Chondrocyte (in vitro differentiated cells): ENCODE measurements at regions not wholly inside any gene's neighbourhood (a gene's known extent, or its start where the extent isn't known, plus 50 kb on each side); places are given as distances from the start of the nearest gene placed in this dataset.

ENCODE experiments used
- DNase-seq: peaks from one replicate; pipeline ENCODE4 v3.0.0; 2021; ENCODE audit warnings: mixed read lengths, low spot score
- H3K27ac Mint-ChIP-seq: one replicate; pipeline ENCODE4 v1.8.0; 2021; ENCODE audit warnings: mild to moderate bottlenecking, moderate library complexity, mixed read lengths; ENCODE audit not compliant: unreplicated experiment
- H3K27me3 Mint-ChIP-seq: 2 replicates; pipeline ENCODE4 v1.8.0; 2021; ENCODE audit warnings: low read depth, mixed read lengths
- H3K36me3 Mint-ChIP-seq: 2 replicates; pipeline ENCODE4 v1.8.0; 2021; ENCODE audit warnings: low read depth, mixed read lengths
- H3K4me1 Mint-ChIP-seq: 2 replicates; pipeline ENCODE4 v1.8.0; 2021; ENCODE audit warnings: low read depth, mild to moderate bottlenecking, mixed read lengths
- H3K4me3 Mint-ChIP-seq: one replicate; pipeline ENCODE4 v1.8.0; 2021; ENCODE audit warnings: mild to moderate bottlenecking, moderate library complexity, mixed read lengths; ENCODE audit not compliant: unreplicated experiment
- H3K9me3 Mint-ChIP-seq: 2 replicates; pipeline ENCODE4 v1.8.0; 2021; ENCODE audit warnings: low read depth, mixed read lengths
- CTCF ChIP-seq: fragments of 200-600 bp; sonication (generic); IDR thresholded peaks from 2 replicates; pipeline ENCODE4 v1.5.0; 2021; ENCODE audit warnings: antibody characterized with exemption, mild to moderate bottlenecking, moderate library complexity

GRCh38 chr14:53571641-53572328 is 384.8 kb downstream of the BMP4 start:
- peaks cover 6% of the 10 kb centered on the region for H3K4me1 Mint-ChIP-seq
- no peak overlapping the region for H3K27ac Mint-ChIP-seq
- no peak overlapping the region for H3K4me3 Mint-ChIP-seq
- DNase-seq: no peak
- H3K27me3 Mint-ChIP-seq: peaks cover 2% of the 10 kb centered on the region
- TF ChIP-seq CTCF: no peak
- no peaks in the 10 kb centered on the region for H3K9me3 Mint-ChIP-seq
- H3K36me3 Mint-ChIP-seq: no peaks in the 10 kb centered on the region

- H3K36me3 Mint-ChIP-seq: no peaks in the 10 kb centered on the region
- no peaks in the 10 kb centered on the region for H3K9me3 Mint-ChIP-seq
- no peak overlapping the region for H3K4me3 Mint-ChIP-seq
- DNase-seq: no peak
- peaks cover 6% of the 10 kb centered on the region for H3K4me1 Mint-ChIP-seq
- TF ChIP-seq CTCF: no peak
- no peak overlapping the region for H3K27ac Mint-ChIP-seq
- H3K27me3 Mint-ChIP-seq: peaks cover 2% of the 10 kb centered on the region
Observed at GRCh38 chr14:53570411-53571387, 385.9 kb downstream of the BMP4 start.

- TF ChIP-seq CTCF: no peak
- Mint-ChIP-seq H3K9me3 (no peaks in the 10 kb centered on the region), H3K27ac (no peak overlapping the region), H3K27me3 (peaks cover under 1% of the 10 kb centered on the region), H3K4me1 (peaks cover 6% of the 10 kb centered on the region), H3K36me3 (no peaks in the 10 kb centered on the region), H3K4me3 (no peak overlapping the region)
- DNase-seq: no peak
Observed at GRCh38 chr14:53569446-53569845, 387.2 kb downstream of the BMP4 start.

GRCh38 chr14:53567236-53567780 is 389.3 kb downstream of the BMP4 start:
- Mint-ChIP-seq H3K27ac (no peak overlapping the region), H3K9me3 (peaks cover 12% of the 10 kb centered on the region), H3K4me1 (peaks cover 6% of the 10 kb centered on the region), H3K36me3 (no peaks in the 10 kb centered on the region), H3K27me3 (no peaks in the 10 kb centered on the region), H3K4me3 (no peak overlapping the region)
- no peak for DNase-seq
- no peak for TF ChIP-seq CTCF

GRCh38 chr14:53564870-53565269 is 391.8 kb downstream of the BMP4 start:
- H3K4me1 Mint-ChIP-seq: no peaks in the 10 kb centered on the region
- no peak for TF ChIP-seq CTCF
- no peak overlapping the region for H3K27ac Mint-ChIP-seq
- no peaks in the 10 kb centered on the region for H3K27me3 Mint-ChIP-seq
- H3K36me3 Mint-ChIP-seq: peaks cover 3% of the 10 kb centered on the region
- DNase-seq: no peak
- peaks cover 23% of the 10 kb centered on the region for H3K9me3 Mint-ChIP-seq
- no peak overlapping the region for H3K4me3 Mint-ChIP-seq
